ENCODE measurements at regions not wholly inside any gene's neighbourhood (a gene's known extent, or its start where the extent isn't known, plus 50 kb on each side); places are given as distances from the start of the nearest gene placed in this dataset.

GRCh38 chr2:105588581-105588980, 156.1 kb upstream of the NCK2 start:
- H3K9me2 ChIP-seq (ENCODE audit: insufficient read depth) = no peaks in the 10 kb centered on the region
- intact Hi-C loops (cut with micrococcal nuclease) = no loop called here
- DNase-seq (ENCODE audit: low read depth, low spot score) (no peak), ATAC-seq (no peak)
- no TSS peak for BruUV-seq (replicated peaks)
- no peak overlapping the region for H3K9ac ChIP-seq (ENCODE audit: low read length)
- ChIA-PET POLR2A (no interaction called here), RAD21 (ENCODE audit: low non-redundant PET in 1 of 2, low total read pairs in 2 of 2, uncharacterized antibody in 2 of 2, unreplicated experiment in 2 of 2) (no interaction called here), CTCF (no interaction called here)
- peaks cover 0 to 4% of the 10 kb centered on the region in 2 experiments; a peak in 2 of 4 replicates for H3K9me3 ChIP-seq (ENCODE audit: control insufficient read depth in 1 of 2, insufficient read depth in 1 of 2, low read depth in 1 of 2, low read length in 2 of 2)
- H2AFZ ChIP-seq (ENCODE audit: low read depth, low read length, poor library complexity, severe bottlenecking) = no peak overlapping the region
- H3K27ac ChIP-seq (ENCODE audit: low read depth, low read length) = no peak overlapping the region
- H4K20me1 ChIP-seq (ENCODE audit: insufficient read depth) = no peaks in the 10 kb centered on the region
- TF ChIP-seq YY1 (IDR thresholded peaks at IDR 0.05; ENCODE audit: extremely low read depth, insufficient replicate concordance, low read depth, low read length) (no peak), RAD21 (IDR thresholded peaks at IDR 0.05; ENCODE audit: low read depth) (no peak), FOSL1 (IDR thresholded peaks at IDR 0.05; ENCODE audit: low read depth) (no peak), CEBPB (IDR thresholded peaks at IDR 0.05; ENCODE audit: low read depth) (no peak), EGR1 (IDR thresholded peaks at IDR 0.05; ENCODE audit: low read depth) (no peak), SP1 (IDR thresholded peaks at IDR 0.05; ENCODE audit: low read depth) (no peak), JUND (IDR thresholded peaks at IDR 0.05) (no peak), SRF (IDR thresholded peaks at IDR 0.05; ENCODE audit: low read depth) (no peak), ELF1 (IDR thresholded peaks at IDR 0.05; ENCODE audit: borderline replicate concordance, low read depth) (no peak), ATF3 (IDR thresholded peaks at IDR 0.05) (no peak), ZNF274 (IDR thresholded peaks at IDR 0.05; ENCODE audit: low read depth, low read length) (no peak)
- no peaks in the 10 kb centered on the region for H3K4me1 ChIP-seq (ENCODE audit: control insufficient read depth in 1 of 2, insufficient read depth in 2 of 2, low read length in 2 of 2)
- no peak overlapping the region for H3K4me2 ChIP-seq (ENCODE audit: low read length)
- H3K36me3 ChIP-seq (ENCODE audit: control insufficient read depth in 1 of 2, insufficient read depth in 2 of 2, low read length in 2 of 2) = no peaks in the 10 kb centered on the region
- H3K4me3 ChIP-seq (replicated peaks in 1 of 2; ENCODE audit: low read depth in 1 of 2, low read length in 2 of 2) = no peak overlapping the region
- peaks cover 3% of the 10 kb centered on the region; the same call in 1 of the 2 replicates for H3K27me3 ChIP-seq (ENCODE audit: insufficient read depth, low read length)
- no peaks in the 10 kb centered on the region for H3K79me2 ChIP-seq (ENCODE audit: insufficient read depth, low read length)

GRCh38 chr2:105587637-105588036, 157.1 kb upstream of the NCK2 start:
- Histone ChIP-seq H3K9me2 (ENCODE audit: insufficient read depth) (no peaks in the 10 kb centered on the region), H3K9ac (ENCODE audit: low read length) (no peak overlapping the region), H3K27ac (ENCODE audit: low read depth, low read length) (no peak overlapping the region), H3K4me1 (ENCODE audit: control insufficient read depth in 1 of 2, insufficient read depth in 2 of 2, low read length in 2 of 2) (0 out of 4 replicates have a peak, but pooled peaks cover 0 to 2% of the 10 kb centered on the region in 2 experiments), H3K4me3 (replicated peaks in 1 of 2; ENCODE audit: low read depth in 1 of 2, low read length in 2 of 2) (no peak overlapping the region), H2AFZ (ENCODE audit: low read depth, low read length, poor library complexity, severe bottlenecking) (no peak overlapping the region), H3K79me2 (ENCODE audit: insufficient read depth, low read length) (no peaks in the 10 kb centered on the region), H3K4me2 (ENCODE audit: low read length) (no peak overlapping the region), H3K36me3 (ENCODE audit: control insufficient read depth in 1 of 2, insufficient read depth in 2 of 2, low read length in 2 of 2) (no peaks in the 10 kb centered on the region), H4K20me1 (ENCODE audit: insufficient read depth) (no peaks in the 10 kb centered on the region), H3K27me3 (ENCODE audit: insufficient read depth, low read length) (peaks cover 7% of the 10 kb centered on the region; the same call in 1 of the 2 replicates), H3K9me3 (ENCODE audit: control insufficient read depth in 1 of 2, insufficient read depth in 1 of 2, low read depth in 1 of 2, low read length in 2 of 2) (peaks cover 0 to 4% of the 10 kb centered on the region in 2 experiments; a peak in 2 of 4 replicates)
- ChIA-PET POLR2A (no interaction called here), RAD21 (ENCODE audit: low non-redundant PET in 1 of 2, low total read pairs in 2 of 2, uncharacterized antibody in 2 of 2, unreplicated experiment in 2 of 2) (no interaction called here), CTCF (no interaction called here)
- no peak for ATAC-seq
- no TSS peak for BruUV-seq (replicated peaks)
- intact Hi-C loops (cut with micrococcal nuclease) = no loop called here
- DNase-seq (ENCODE audit: low read depth, low spot score) = no peak
- no peak for TF ChIP-seq EZH2 (IDR thresholded peaks at IDR 0.05)
- no peak for TF ChIP-seq CBX3 (IDR thresholded peaks at IDR 0.05; ENCODE audit: low read depth)
- no peak for TF ChIP-seq REST (IDR thresholded peaks at IDR 0.05; ENCODE audit: low read depth)
- TF ChIP-seq ZBTB33 (IDR thresholded peaks at IDR 0.05; ENCODE audit: extremely low read depth, insufficient replicate concordance, low read length) = no peak
- no peak for TF ChIP-seq POLR2A (IDR thresholded peaks at IDR 0.05; ENCODE audit: borderline replicate concordance, extremely low read depth, insufficient read depth, insufficient read length)
- TF ChIP-seq, protein P1, sequence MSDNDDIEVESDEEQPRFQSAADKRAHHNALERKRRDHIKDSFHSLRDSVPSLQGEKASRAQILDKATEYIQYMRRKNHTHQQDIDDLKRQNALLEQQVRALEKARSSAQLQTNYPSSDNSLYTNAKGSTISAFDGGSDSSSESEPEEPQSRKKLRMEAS (IDR thresholded peaks at IDR 0.05) = no peak
- TF ChIP-seq YY1 (IDR thresholded peaks at IDR 0.05; ENCODE audit: extremely low read depth, insufficient replicate concordance, low read depth, low read length) = no peak
- TF ChIP-seq POLR2AphosphoS5 (IDR thresholded peaks at IDR 0.05; ENCODE audit: low read depth, low read length) = no peak
- TF ChIP-seq SRF (IDR thresholded peaks at IDR 0.05; ENCODE audit: low read depth) = no peak

Data from HCT116 (cell line).